Esophagus muscularis mucosa (tissue), 4 donors: ENCODE measurements at regions not wholly inside any gene's neighbourhood (a gene's known extent, or its start where the extent isn't known, plus 50 kb on each side); places are given as distances from the start of the nearest gene placed in this dataset.

ENCODE experiments used
- DNase-seq: peaks from one replicate; pipeline ENCODE4 v3.0.0-alpha.2; 2017; ENCODE audit errors: extremely low spot score
- H3K27ac ChIP-seq, 4 donors: fragments of 200-600 bp; sonication (generic); replicated peaks in 1 of 4; 1 replicate in 3 of 4; 2 replicates in 1 of 4; pipeline ENCODE4 v1.5.1; 2016 to 2019; ENCODE audit warnings: mild to moderate bottlenecking in 1 of 4
- H3K27me3 ChIP-seq, 4 donors: fragments of 200-600 bp; sonication (generic); one replicate each; pipeline versions ENCODE4 v1.5.1 to v1.6.0; 2016 to 2019
- H3K36me3 ChIP-seq, 4 donors: fragments of 200-600 bp; sonication (generic); one replicate each; pipeline ENCODE4 v1.5.1; 2016 to 2019
- H3K4me1 ChIP-seq, 4 donors: fragments of 200-600 bp; sonication (generic); one replicate each; pipeline ENCODE4 v1.5.1; 2016 to 2019
- H3K4me3 ChIP-seq, 4 donors: fragments of 200-600 bp; sonication (generic); 1 replicate in 2 of 4; 2 replicates in 2 of 4; pipeline ENCODE4 v1.5.1; 2016 to 2019; ENCODE audit warnings: mild to moderate bottlenecking in 4 of 4, moderate library complexity in 1 of 4
- H3K9me3 ChIP-seq, 4 donors: fragments of 200-600 bp; sonication (generic); 1 replicate in 3 of 4; 2 replicates in 1 of 4; pipeline ENCODE4 v1.5.1; 2016 to 2019
- EP300 ChIP-seq: sonication (generic); formaldehyde crosslinking; IDR thresholded peaks from one replicate; pipeline ENCODE4 v1.6.1; 2017; ENCODE audit warnings: antibody characterized with exemption
- POLR2A ChIP-seq: fragments of 450-650 bp; IDR thresholded peaks from one replicate; pipeline ENCODE4 v1.6.1; 2017; ENCODE audit warnings: antibody characterized with exemption, moderate library complexity, mild to moderate bottlenecking, low read depth
- POLR2AphosphoS5 ChIP-seq, 2 donors: sonication (generic); formaldehyde crosslinking; IDR thresholded peaks; one replicate each; pipeline ENCODE4 v1.6.1; 2017; ENCODE audit warnings: antibody characterized with exemption in 2 of 2
- WGBS: methylation state at CpG from one replicate; pipeline ENCODE4 v1.1.5; 2018; 5-methylcytosine and 5-hydroxymethylcytosine counted together
- intact Hi-C: fragments of 100-400 bp; cut with DNase I; formaldehyde crosslinking; loops from one replicate; pipeline ENCODE4 v1.15.1; 2023
- TF ChIP-seq, protein P1 (sequence below), 3 experiments: fragments of 200-600 bp in 2 of 3; fragments of 450-650 bp in 1 of 3; sonication (generic) in 2 of 3; IDR thresholded peaks; one replicate each; pipeline ENCODE4 v1.5.1; 2017 to 2019; ENCODE audit warnings: antibody characterized with exemption in 3 of 3, mild to moderate bottlenecking in 2 of 3, moderate library complexity in 1 of 3

DNA sequence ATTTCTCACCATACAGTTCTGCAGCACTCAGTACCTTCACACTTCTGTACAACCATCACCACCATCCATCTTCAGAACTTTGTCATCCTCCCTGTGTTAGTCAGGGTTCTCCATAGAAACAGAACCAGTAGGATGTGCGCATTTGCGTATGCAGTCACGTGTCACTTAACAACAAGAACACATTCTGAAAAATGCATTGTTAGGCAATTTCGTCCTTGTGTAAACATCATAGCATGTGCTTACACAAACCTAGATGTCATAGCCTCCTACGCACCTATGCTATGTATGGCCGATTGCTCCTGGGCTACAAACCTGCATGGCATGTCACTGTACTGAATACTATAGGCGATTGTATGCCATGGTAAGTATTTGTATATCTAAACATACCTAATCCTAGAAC is 66.2 kb upstream of the PTPRT start:
- WGBS, result 87% methylated on average over 7 of the region's 7 CpGs
- Histone ChIP-seq H3K36me3 (no peaks in the 10 kb centered on the region), H3K4me1 (no peaks in the 10 kb centered on the region), H3K27me3 (no peaks in the 10 kb centered on the region), H3K9me3 (no peaks in the 10 kb centered on the region), H3K4me3 (no peak overlapping the region), H3K27ac (no peak overlapping the region)
- intact Hi-C loops, result no loop called here
- DNase-seq, result no peak
- no peak for TF ChIP-seq EP300
- TF ChIP-seq, protein P1, sequence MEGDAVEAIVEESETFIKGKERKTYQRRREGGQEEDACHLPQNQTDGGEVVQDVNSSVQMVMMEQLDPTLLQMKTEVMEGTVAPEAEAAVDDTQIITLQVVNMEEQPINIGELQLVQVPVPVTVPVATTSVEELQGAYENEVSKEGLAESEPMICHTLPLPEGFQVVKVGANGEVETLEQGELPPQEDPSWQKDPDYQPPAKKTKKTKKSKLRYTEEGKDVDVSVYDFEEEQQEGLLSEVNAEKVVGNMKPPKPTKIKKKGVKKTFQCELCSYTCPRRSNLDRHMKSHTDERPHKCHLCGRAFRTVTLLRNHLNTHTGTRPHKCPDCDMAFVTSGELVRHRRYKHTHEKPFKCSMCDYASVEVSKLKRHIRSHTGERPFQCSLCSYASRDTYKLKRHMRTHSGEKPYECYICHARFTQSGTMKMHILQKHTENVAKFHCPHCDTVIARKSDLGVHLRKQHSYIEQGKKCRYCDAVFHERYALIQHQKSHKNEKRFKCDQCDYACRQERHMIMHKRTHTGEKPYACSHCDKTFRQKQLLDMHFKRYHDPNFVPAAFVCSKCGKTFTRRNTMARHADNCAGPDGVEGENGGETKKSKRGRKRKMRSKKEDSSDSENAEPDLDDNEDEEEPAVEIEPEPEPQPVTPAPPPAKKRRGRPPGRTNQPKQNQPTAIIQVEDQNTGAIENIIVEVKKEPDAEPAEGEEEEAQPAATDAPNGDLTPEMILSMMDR (IDR thresholded peaks at IDR 0.05), result no peak
- no peak for TF ChIP-seq POLR2A
- no peak for TF ChIP-seq POLR2AphosphoS5 (IDR thresholded peaks at IDR 0.05)

DNA sequence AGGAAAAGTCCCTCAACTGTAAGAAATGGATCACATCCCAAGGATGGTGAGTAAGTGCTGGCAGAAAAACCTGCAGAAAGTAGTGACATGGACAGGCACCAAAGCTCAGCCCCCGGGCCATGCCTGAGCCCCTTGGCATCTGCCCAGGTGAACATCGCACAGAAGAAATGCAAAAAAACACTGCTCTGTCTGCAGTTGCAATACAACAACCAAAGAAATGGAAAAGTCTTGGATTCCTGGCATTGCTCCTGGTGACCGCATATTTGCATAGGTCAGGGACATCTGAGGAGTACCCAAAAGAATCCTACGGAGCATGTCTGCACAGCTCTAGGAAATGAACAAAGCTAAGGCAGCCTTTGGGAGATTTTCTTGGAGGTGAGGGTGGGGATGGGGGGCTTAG is 63.1 kb upstream of the PTPRT start:
- no peak for DNase-seq
- no peak overlapping the region for H3K4me3 ChIP-seq
- no peaks in the 10 kb centered on the region for H3K36me3 ChIP-seq
- TF ChIP-seq, protein P1 (IDR thresholded peaks at IDR 0.05), result no peak
- TF ChIP-seq EP300 (no peak), POLR2AphosphoS5 (IDR thresholded peaks at IDR 0.05) (no peak), POLR2A (no peak)
- no peaks in the 10 kb centered on the region for H3K9me3 ChIP-seq
- no peaks in the 10 kb centered on the region for H3K4me1 ChIP-seq
- WGBS, result 83% methylated on average over 4 of the region's 4 CpGs
- H3K27me3 ChIP-seq, result no peaks in the 10 kb centered on the region
- intact Hi-C loops, result no loop called here
- no peak overlapping the region for H3K27ac ChIP-seq

DNA sequence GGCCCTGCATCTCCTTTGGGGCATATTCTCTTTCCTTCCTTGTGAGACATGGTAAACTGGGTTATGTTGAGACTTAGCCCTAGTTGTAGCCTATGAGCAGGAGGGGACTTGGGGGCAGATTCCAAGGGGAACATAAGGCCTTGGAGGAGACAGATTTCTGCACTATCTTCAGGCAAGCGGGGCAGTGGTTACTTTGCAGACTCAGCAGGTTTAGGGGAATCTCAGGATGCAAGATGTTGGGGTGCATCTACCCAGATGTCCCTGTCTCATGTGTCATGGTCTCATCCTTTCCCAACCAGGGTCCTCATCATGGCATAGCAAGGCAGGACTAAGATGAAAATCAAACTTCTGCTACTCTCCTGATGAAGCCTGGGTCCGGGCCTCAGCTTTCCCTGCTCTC is 58.6 kb upstream of the PTPRT start:
- intact Hi-C loops, result no loop called here
- TF ChIP-seq, protein P1 (IDR thresholded peaks at IDR 0.05), result no peak
- TF ChIP-seq POLR2A, result no peak
- TF ChIP-seq POLR2AphosphoS5 (IDR thresholded peaks at IDR 0.05), result no peak
- no peak for TF ChIP-seq EP300
- Histone ChIP-seq H3K9me3 (no peaks in the 10 kb centered on the region), H3K27ac (no peak overlapping the region), H3K4me3 (no peak overlapping the region), H3K36me3 (no peaks in the 10 kb centered on the region), H3K27me3 (peaks cover 0 to 24% (median 0%) of the 10 kb centered on the region in 4 donors), H3K4me1 (no peaks in the 10 kb centered on the region)
- no peak for DNase-seq
- 79% methylated on average over 2 of the region's 2 CpGs for WGBS

DNA sequence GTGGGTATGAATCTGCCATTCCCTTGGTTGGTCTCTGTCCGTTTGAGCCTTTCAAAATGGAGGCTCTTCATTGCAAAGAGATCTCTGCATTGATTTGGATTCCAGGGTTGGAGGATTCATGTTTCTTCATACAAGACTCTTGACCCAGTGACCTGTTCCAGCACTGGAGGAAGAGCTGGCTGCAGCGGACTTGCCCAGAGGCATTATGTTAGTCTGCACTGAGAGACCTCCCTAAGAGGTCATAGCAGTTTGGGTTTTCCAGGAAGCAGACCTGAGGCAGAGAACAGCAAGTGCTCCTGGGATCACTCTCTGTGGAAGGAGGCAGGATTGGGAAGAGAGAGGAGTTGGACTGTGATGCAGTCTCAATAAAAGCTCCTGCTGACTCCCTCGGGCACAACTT is 57.7 kb upstream of the PTPRT start:
- Histone ChIP-seq H3K36me3 (no peaks in the 10 kb centered on the region), H3K27me3 (peaks cover 0 to 34% (median 0%) of the 10 kb centered on the region in 4 donors), H3K9me3 (no peaks in the 10 kb centered on the region), H3K27ac (no peak overlapping the region), H3K4me3 (no peak overlapping the region), H3K4me1 (no peaks in the 10 kb centered on the region)
- WGBS, result 88% methylated on average over 2 of the region's 3 CpGs
- DNase-seq, result no peak
- intact Hi-C loops, result no loop called here
- TF ChIP-seq, protein P1 (IDR thresholded peaks at IDR 0.05), result no peak
- no peak for TF ChIP-seq POLR2AphosphoS5 (IDR thresholded peaks at IDR 0.05)
- TF ChIP-seq POLR2A, result no peak
- no peak for TF ChIP-seq EP300

DNA sequence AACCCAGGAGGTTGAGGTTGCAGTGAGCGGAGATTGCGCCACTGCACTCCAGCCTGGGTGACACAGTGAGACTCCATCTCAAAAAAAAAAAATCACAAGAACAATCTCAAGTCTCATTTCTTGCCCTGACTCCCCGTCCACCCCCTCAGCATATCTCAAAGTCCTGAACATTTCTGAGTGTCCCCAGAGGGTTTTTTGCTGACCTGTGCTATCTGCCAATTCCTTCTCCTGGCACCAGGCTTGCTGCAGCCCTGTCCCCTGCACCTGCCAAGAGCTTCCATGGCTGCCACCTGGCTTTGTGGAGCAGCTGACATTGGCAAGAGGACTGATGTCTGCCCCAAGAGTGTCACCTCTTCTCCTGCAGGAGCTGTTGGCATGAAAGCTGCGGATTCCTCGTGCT is 54.9 kb upstream of the PTPRT start:
- intact Hi-C loops, result no loop called here
- no peak overlapping the region for H3K4me3 ChIP-seq
- H3K9me3 ChIP-seq, result no peaks in the 10 kb centered on the region
- WGBS, result 84% methylated on average over 4 of the region's 5 CpGs
- H3K27me3 ChIP-seq, result peaks cover 0 to 34% (median 0%) of the 10 kb centered on the region in 4 donors
- no peaks in the 10 kb centered on the region for H3K36me3 ChIP-seq
- DNase-seq, result no peak
- no peaks in the 10 kb centered on the region for H3K4me1 ChIP-seq
- TF ChIP-seq POLR2AphosphoS5 (IDR thresholded peaks at IDR 0.05), result no peak
- TF ChIP-seq, protein P1 (IDR thresholded peaks at IDR 0.05), result no peak
- no peak overlapping the region for H3K27ac ChIP-seq
